ENCODE measurements at regions not wholly inside any gene's neighbourhood (a gene's known extent, or its start where the extent isn't known, plus 50 kb on each side); places are given as distances from the start of the nearest gene placed in this dataset.
"Not testable (repeated sequence)": the region's sequence is repeated elsewhere in the genome, so short reads cannot be mapped to it uniquely, and the experiment has no call there.

DNA sequence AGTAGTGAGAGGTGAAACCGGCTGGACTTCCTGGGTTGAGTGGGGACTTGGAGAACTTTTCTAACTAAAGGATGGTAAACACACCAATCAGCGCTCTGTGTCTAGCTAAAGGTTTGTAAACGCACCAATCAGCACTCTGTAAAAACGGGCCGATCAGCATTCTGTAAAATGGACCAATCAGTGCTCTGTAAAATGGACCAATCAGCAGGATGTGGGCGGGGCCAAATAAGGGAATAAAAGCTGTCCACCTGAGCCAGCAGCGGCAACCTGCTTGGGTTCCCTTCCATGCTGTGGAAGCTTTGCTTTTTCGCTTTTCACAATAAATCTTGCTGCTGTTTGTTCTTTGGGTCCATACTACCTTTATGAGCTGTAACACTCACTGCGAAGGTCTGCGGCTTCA is 621.2 kb downstream of the JRKL start:
- DNase-seq (ENCODE audit: low spot score), result not testable (repeated sequence)

DNA sequence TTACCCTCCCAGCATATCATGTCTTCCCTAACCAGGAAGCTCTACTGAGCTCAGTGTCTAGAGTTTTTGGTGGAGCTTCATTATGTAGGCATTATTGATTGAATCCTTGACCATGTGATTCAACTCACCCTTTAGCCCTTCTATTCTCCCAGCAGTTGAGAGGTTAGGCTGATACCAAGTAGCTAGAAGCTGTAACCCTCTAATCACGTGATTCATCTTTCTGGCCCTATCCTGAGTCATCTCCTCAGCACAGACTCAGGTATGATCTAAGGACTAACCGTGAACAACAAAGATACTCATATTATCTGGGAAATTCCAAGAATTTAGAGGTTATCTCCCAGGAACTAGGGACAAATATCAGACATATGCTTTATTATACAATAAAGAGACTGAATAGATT is 625.5 kb downstream of the JRKL start:
- DNase-seq (ENCODE audit: low spot score), result no peak

DNA sequence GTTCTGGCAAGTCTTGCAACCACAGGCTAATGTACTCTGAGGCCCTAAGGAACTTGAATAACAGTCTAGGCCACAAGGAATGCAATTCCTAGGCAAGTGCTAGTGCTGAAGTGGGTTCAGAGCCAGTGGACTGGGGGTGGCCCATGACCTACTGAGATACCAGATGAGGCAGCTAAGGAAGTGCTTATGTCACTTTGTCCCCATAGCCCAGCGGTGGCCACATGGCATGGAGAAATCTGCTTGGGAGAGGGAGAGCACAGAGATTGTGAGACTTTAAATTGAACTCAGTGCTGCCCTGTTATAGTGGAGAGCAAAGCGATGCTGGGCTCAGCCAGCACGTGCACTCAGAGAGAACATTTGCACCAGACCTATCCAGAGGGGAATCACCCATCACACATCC is 629.5 kb downstream of the JRKL start:
- DNase-seq (ENCODE audit: low spot score), result no peak

DNA sequence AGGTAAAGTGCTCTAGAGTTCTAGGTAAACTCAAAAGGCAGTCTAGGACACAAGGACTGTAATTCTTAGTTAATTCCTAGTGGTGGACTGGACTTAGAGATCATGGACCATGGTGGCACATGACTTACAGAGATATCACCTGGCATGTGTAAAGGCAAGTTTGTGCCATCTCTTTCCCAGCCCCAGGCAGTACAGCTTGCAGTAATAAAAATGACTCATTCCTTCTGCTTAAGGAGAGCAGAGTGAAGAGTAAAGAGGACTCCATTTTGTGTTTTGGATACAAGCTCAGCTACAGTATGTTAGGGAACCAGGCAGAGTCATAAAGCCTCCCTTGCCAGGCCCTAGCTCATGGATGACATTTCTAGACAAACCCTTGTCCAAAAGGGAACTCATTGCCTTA is 629.9 kb downstream of the JRKL start:
- no peak for DNase-seq (ENCODE audit: low spot score)

DNA sequence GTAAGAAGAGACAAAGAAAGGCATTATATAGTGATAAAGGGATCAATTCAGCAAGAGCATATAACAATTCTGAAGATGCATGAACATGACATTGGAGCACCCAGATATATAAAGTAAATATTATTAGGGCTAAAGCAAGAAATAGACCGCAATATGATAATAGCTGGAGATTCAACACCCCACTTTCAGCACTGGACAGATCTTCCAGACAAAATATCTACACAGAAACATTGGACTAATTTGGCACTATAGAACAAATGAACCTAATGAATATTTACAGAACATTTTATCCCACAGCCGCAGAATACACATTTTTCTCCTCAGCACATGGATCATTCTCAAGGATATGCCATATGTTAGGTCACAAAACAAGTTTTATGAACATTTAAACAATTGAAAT is 633.1 kb downstream of the JRKL start:
- no peak for DNase-seq (ENCODE audit: low spot score)

DNA sequence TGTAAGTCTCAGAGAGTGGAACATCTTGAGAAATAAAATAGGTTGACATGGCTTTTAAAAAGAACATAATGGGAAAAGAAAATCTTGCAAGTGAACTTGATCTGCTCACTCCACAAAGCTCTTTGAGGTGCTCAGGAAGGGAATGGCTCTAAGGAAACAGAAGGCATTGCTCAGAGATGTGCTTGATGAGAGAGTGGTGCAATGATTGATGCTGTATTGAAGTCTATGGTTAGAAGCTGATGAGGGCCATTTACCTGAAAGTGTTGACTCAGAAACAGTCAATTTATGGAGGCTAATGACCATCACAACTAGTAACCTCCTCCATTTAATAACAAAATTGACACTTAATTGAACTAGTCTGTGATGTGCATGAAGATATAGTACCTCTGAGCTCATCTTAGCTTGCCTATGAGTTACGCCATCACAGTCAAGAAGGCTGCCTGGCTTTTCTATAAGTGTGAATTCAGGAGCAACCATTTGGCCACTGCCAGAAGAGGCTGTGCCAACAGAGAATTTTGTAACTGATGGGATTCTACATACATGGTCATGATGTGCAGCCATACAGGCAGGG is 639.1 kb downstream of the JRKL start:
- no peak for DNase-seq (ENCODE audit: low spot score)

DNA sequence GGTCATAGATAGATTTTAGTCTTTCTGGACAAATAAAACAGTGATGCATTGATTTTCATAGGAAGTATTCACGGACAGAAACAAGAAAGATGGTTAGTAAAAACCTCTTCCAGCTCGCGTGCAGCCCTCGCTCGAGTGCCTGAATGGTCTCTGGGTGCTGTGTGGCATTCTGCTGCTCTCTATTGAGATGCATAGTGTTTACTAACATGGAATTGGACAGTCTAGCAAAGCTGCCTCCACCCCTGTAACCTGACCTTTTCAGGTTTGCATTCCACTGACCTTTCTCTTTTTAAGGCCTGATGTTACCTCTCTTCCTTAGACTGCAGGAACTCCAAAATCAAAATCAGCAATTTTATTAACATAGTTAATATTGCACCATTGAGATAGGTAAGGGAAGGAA is 643.4 kb downstream of the JRKL start:
- no peak for DNase-seq (ENCODE audit: low spot score)

DNA sequence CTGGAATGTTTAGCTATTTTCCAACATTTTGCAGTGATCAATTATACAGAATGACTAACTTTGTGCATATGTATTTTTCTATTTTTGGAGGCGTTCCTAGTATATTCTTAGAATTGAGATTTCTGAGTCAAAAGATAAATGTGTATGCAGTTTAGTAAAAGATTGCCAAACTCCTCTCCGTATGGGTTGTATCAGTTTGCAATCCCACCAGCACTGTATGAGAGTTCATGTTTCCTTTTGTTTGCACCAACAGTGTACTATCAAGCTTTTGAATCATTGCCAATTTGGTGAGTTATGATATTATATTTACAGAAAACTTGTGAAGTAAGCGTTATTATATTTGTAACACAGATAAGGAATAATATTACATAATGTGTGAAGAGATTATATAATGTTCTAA is 658.7 kb downstream of the JRKL start:
- no peak for DNase-seq (ENCODE audit: low spot score)

DNA sequence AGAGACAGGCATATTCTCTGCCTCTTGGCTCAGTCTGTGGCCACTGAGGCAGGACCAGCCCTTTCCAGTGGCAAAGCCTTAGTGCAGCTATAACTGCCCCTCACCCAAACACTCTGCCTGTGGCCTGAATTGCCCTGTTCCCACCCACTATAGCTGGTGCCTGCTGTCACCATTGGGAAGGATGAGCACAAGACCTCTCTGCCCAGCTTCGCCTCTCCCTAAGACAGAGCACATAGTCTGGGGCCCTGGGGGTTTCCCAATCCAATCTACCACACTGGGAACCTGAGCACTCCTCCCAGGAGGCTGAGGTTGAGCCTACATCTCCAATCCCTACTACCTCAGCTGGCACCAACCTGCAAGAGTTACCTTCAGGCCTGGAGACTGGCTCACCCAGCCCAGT is 670.4 kb downstream of the JRKL start:
- no peak for DNase-seq (ENCODE audit: low spot score)

DNA sequence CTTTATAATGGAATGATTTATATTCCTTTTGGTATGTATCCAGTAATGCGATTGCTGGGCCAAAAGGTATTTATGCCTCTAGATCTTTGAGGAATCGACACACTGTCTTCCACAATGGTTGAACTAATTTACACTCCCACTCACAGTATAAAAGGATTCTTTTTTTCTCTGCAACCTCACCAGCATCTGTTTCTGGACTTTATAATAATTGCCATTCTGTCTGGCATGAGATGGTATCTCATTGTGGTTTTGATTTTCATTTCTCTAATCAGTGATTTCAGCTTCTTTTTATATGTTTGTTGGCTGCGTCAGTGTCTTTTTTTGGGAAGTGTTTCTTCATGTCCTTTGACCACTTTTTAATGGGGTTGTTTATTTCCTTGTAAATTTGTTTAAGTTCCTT is 679.3 kb downstream of the JRKL start:
- DNase-seq (ENCODE audit: low spot score), result no peak

DNA sequence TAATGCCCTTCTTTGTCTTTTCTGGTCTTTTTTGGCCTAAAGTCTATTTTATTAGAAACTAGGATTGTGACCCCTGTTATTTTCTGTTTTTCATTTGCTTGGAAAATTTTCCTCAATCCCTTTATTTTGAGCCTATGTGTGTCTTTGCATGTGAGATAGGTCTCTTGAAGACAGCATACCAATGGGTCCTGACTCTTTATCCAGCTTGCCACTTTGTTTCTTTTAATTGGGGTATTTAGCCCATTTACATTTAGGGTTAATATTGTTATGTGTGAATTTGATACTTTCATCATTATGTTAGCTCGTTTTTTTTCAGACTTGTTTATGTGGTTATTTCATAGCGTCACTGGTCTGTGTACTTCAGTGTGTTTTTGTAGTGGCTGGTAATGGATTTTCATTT is 682.6 kb downstream of the JRKL start:
- DNase-seq (ENCODE audit: low spot score), result no peak

DNA sequence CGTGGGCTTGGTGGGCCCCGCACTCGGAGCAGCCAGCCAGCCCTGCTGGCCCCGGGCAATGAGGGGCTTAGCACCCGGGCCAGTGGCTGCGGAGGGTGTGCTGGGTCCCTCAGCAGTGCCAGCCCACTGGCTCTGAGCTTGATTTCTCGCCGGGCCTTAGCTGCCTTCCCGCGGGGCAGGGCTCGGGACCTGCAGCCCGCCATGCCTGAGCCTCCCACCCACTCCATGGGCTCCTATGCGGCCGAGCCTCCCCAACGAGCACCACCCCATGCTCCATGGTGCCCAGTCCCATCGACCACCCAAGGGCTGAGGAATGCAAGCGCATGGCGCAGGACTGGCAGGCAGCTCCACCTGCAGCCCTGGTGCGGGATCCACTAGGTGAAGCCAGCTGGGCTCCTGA is 686.9 kb downstream of the JRKL start:
- not testable (repeated sequence) for DNase-seq (ENCODE audit: low spot score)

DNA sequence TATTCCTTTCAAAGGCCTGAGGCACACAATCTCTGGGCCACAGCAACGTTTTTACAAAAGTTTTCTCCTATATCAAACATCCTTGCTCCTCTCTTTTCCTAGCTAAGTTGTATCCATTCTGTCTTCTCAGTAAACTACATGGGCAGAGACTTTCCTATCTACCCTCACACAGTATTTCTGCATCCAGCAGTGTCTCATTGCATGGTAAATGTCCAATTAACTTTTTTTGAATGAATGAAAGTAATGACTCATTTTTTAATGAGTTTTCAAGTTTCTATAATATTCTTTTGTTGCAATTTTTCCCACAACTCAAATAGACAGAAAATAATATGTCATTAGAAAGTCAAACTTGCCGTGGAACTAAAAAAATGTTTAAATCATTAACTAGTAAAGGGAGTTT is 688.6 kb downstream of the JRKL start:
- DNase-seq (ENCODE audit: low spot score), result no peak

DNA sequence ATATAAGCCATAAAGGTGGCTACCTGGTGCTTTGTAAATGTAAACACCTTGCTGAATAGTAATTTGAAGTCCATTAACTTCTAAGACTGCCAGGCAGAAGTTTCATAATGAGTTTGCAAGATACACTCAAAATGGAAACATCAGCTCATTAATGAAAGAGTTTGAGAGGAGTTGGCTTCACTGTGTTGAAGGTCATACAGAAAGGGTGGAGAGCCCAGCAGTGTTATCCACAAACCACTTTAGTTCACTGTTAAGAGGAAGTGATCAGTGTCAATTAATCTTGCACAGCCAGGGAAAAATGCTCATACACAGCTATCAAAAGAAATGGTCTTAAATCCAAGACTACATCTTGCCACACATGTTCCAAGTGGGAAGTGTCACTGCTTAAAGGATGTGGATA is 689.4 kb downstream of the JRKL start:
- no peak for DNase-seq (ENCODE audit: low spot score)

DNA sequence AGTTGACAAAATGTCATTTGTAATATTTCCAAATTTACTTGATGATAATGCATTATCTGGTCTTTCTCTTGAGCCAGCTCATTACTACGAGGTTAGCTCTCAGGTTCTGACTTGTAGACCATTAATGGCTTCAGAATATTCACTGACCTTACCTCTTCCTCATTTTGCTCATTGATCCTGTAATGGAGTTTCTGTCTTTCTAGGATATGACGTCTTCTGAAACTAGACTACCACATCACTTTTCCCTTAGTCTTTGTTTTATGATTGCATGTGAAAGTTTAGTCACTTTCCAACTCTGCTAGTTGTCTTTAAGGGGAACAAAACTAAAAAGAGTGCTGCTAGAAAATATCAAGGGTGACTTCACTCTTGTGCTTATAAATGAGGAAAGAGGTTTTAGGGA is 697.6 kb downstream of the JRKL start:
- DNase-seq (ENCODE audit: low spot score), result no peak

DNA sequence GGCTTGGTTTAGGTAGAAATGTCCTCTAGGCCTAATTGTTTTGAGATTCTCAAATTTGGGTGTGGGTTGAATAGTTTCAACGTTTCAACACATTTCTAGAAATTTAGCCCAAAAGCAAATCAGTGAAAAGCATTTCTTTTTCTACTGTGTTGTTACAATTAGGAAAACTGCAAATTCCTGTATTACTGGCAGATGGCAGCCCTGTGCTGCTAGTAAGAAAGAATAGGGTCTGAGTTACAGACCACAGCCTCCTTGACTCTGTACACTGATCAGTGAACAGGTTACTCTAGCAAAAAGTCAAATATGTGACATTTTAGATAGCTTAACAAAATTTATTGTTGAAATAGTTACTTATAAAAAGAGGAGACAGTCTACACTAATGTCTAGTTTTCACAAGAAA is 703.0 kb downstream of the JRKL start:
- DNase-seq (ENCODE audit: low spot score), result no peak

DNA sequence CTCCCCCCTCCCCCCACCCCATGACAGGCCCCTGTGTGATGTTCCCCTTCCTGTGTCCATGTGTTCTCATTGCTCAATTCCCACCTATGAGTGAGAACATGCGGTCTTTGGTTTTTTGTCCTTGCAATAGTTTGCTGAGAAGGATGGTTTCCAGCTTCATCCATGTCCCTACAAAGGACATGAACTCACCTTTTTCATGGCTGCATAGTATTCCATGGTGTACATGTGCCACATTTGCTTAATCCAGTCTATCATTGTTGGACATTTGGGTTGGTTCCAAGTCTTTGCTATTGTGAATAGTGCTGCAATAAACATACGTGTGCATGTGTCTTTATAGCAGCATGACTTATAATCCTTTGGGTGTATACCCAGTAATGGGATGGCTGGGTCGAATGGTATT is 712.4 kb downstream of the JRKL start:
- DNase-seq (ENCODE audit: low spot score), result not testable (repeated sequence)

DNA sequence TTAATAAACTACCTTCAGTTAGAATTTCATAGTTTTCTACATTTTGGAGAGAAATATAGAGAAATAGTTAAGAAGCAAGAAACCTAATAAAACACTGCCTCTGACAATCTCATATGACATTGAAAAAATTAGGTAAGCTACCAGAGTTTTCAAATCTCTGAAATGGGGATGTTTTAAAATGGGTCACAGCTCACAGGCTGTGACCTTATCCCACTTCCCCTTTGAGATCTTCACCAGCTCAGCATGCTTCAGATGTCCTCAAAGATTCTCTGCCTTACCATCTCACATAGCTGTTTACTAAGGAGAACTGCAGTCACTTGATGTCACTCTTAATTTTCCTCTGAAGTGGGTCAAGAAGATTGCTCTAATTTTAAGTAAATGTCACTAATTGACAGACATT is 717.8 kb downstream of the JRKL start:
- DNase-seq (ENCODE audit: low spot score), result no peak

DNA sequence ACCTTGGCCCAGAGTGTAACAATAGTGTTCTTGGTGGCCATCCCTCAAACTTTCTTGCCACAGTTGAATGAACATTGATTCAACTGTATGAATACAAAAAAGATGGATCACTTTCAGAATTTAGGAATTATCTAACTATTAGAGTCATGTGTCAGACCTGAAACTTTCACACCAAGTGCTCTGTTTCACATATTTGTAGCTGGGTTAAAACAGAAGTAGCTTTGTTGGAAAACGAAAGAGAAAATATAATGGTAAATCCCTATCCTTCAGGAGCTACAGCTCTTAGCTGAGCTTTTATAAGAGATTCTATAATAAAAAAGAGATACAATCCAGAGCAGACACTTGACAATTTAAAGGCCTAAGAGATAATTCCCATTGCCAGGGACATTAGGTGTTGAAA is 719.3 kb downstream of the JRKL start:
- DNase-seq (ENCODE audit: low spot score), result no peak

DNA sequence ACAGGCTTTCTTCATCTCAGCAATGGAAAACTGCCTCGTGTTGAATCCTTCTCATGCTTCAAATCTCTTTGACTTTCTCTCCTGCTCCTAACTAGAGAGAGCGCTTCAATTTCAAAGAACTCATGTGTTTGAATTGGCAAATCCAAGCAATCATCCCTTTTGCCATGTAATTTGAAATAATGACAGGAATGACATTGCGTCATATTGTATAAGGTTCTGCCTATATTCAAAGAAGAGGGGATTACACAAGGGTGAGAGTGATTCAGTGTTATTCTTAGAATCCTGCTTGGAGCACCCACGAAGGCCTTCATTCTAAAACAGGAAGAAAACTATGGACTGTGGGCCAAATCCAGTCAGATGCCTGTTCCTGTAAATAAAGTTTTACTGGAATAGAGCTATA is 720.6 kb downstream of the JRKL start:
- no peak for DNase-seq (ENCODE audit: low spot score)

DNA sequence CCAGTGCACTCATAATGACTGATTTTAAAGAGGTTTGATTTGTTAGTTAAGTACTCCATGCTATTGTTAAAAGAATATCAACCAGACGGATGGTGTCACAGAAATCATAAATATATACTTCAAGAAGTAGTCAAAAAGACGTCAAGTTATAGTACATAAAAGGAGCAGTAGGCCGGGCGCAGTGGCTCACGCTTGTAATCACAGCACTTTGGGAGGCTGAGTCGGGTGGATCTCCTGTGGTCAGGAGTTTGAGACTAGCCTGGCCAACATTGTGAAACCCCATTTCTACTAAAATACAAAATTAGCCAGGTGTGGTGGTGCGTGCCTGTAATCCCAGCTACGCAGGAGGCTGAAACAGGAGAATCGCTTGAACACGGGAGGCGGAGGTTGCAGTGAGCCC is 721.7 kb downstream of the JRKL start:
- DNase-seq (ENCODE audit: low spot score), result no peak

DNA sequence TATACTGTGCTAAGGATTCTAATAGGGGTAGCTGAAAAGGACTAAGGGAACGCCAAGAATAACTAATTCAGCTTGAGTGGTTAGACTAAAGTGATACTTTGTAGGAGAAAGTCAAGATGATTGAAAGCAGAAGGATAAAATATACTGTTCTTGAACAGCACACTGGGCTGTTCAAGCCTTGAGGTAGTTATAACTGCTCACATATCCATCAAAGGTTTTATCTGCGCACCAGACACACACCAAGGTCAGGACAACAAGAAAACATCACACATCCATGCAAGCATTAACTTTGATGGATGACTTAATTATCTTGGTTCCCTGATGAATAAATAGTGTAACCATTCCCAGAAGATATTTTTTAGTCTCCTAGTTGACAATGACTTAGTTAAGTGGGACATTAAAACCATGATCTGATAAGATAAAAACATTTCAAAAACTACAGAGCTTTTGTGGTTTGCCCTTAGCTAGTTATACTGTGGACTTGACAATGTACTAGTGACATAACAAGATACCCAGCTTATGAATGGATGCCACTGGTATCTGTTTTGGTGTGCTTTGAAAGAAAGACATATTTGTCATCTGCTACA is 728.9 kb downstream of the JRKL start:
- no peak for DNase-seq (ENCODE audit: low spot score)

DNA sequence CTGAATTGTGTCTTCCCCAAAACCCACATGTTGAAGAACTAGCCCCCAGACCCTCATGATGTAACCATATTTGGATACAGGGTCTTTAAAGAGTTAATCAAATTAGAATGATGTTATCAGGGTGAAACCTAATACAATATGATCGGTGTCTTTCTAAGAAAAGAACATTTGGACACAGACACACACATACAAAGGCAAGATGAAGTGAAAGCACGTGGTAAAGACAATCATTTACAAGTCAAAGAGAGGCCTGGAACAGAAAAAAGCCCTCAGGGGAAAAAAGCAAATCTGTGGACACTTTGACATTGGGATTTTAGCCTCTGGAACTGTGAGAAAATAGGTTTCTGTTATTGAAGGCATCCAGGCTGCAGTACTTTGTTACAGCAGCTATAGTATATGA is 733.4 kb downstream of the JRKL start:
- no peak for DNase-seq (ENCODE audit: low spot score)

DNA sequence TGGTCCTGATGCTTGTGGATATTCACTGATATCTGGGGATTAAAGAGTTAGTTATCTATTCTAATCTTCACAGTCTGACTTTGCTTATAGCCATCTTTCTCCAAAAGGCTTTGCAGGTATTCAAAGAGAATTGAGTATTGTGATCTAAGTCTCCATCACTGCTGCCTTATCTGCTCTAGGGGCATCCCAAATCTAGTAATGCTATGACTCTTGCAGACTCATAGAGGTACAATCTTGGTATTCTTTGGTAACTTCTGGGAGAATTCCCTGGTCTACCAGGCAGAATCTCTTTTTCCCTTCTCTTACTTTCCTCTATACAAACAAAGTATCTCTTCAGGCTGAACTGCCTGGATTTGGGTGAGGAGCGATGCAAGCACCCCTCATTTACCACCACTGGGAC is 746.3 kb downstream of the JRKL start:
- no peak for DNase-seq (ENCODE audit: low spot score)

Data from HuH-7 (cell line).